ENCODE measurements at regions not wholly inside any gene's neighbourhood (a gene's known extent, or its start where the extent isn't known, plus 50 kb on each side); places are given as distances from the start of the nearest gene placed in this dataset.
A peak's percentile ranks its signal among the peaks of the same experiment; 100 is the strongest.

DNA sequence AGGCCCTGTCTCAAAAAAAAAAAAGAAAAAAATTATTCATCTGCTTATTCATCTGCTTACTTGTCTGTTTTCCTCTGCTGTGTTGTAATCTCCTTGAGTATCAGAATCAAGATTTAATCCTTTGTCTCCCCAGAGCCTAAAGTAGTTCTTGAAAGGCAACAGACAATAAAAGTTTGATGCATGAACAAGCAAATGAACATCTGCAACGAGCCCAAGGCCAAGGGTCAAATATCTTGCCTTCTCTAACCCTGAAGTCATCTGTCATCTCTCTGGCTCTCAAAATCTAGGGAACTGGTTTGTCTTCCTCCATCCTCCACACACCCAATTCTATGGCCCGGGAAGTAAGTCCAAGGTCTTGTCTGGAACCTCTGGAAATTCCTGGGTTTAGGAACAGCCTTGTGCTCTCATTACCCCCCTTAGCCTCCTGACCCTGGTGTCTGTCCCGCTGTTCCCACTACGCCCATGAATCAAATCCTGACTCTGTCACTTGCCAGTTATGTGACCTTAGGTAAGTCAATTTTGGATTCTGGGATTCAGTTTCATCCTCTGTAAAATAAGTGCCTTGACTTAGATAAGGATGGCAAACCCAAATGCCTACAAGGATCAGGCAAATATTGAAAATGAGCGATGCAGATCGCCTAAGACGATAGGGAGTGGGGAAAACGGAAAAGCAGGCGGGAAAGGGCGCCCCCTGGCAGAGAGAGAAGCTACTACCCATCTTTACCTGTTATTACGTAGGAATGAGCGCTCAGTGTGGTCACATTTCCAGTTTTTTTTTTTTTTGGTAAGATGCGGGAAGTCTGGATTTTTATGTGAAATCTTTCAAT is 102.7 kb upstream of the DHX15 start:
- intact Hi-C loops (cut with micrococcal nuclease), result loop anchor here (2.0 to 10.0 kb wide), 2 partner anchors 104 to 212 kb away; no protein-coding TSS in a partner anchor
- POLR2A ChIA-PET (ENCODE audit: unreplicated experiment), result no interaction called here
- Histone ChIP-seq H4K91ac (ENCODE audit: insufficient read depth, low read depth, low read length) (no peak overlapping the region), H3K36me3 (ENCODE audit: control insufficient read depth, insufficient read depth, low read length) (no peaks in the 10 kb centered on the region), H3K4ac (ENCODE audit: low read depth, low read length) (no peak overlapping the region), H2BK120ac (ENCODE audit: low read depth, low read length) (no peak overlapping the region), H3K4me3 (ENCODE audit: insufficient read depth, low read depth, low read length) (no peak overlapping the region), H3K4me2 (ENCODE audit: low read depth, low read length) (no peak overlapping the region), H2BK15ac (ENCODE audit: low read depth, low read length) (no peak overlapping the region), H3K9ac (ENCODE audit: low read depth, low read length) (no peak overlapping the region), H3K23ac (ENCODE audit: low read depth, low read length) (no peak overlapping the region), H2AK5ac (ENCODE audit: low read depth, low read length) (no peak overlapping the region), H2BK5ac (ENCODE audit: low read depth, low read length, poor library complexity, severe bottlenecking) (no peak overlapping the region), H4K20me1 (ENCODE audit: insufficient read depth, low read length) (no peaks in the 10 kb centered on the region), H4K5ac (ENCODE audit: low read depth, low read length) (no peak overlapping the region; the same call in 1 of the 2 replicates), H2BK20ac (ENCODE audit: low read depth, low read length) (no peak overlapping the region), H3K79me1 (ENCODE audit: low read depth in 1 of 2, low read length in 2 of 2) (no peaks in the 10 kb centered on the region), H2AFZ (replicated peaks; ENCODE audit: low read length, poor library complexity) (no peak overlapping the region), H3K18ac (ENCODE audit: low read depth, low read length) (peak overlapping the region; percentile 46; the same call in 1 of the 2 replicates), H3K9me1 (ENCODE audit: insufficient read depth, low read length) (no peaks in the 10 kb centered on the region), H3K14ac (replicated peaks; ENCODE audit: low read depth, low read length) (no peak overlapping the region), H3K4me1 (ENCODE audit: control insufficient read depth, insufficient read depth, low read length) (peaks cover 3% of the 10 kb centered on the region; the same call in 1 of the 2 replicates), H3K27me3 (ENCODE audit: control insufficient read depth, insufficient read depth, low read length) (peaks cover 7% of the 10 kb centered on the region), H3K9me3 (ENCODE audit: control insufficient read depth, insufficient read depth, low read length) (no peaks in the 10 kb centered on the region), H3K27ac (ENCODE audit: insufficient read depth, low read length) (no peak overlapping the region), H4K8ac (ENCODE audit: low read depth in 2 of 2, low read length in 2 of 2) (no peak overlapping the region), H3K56ac (ENCODE audit: extremely low read depth, insufficient read depth, low read length) (no peak overlapping the region), H2AK9ac (replicated peaks; ENCODE audit: low read depth, low read length, poor library complexity) (peak overlapping the region; percentile 48)
- in situ Hi-C loops (cut with MboI; ENCODE audit: low sequenced_read_pairs), result loop anchor here (25.0 kb wide), 1 partner anchor 200 kb away; no protein-coding TSS in a partner anchor
- no CpG with 5 or more reads among the region's 13 CpGs for WGBS, 2 experiments (ENCODE audit: extremely low coverage in 2 of 2, insufficient read length in 1 of 2)
- TF ChIP-seq SMC3 (IDR thresholded peaks at IDR 0.05; ENCODE audit: low read depth, low read length) (peak; percentile 26; the same call in 1 of the 2 replicates), ELK1 (IDR thresholded peaks at IDR 0.05; ENCODE audit: borderline replicate concordance, low read depth, low read length) (no peak), RFX5 (IDR thresholded peaks at IDR 0.05; ENCODE audit: low read depth, low read length) (no peak), NFE2L2 (IDR thresholded peaks at IDR 0.05; ENCODE audit: low read depth, low read length) (no peak), RAD21 (IDR thresholded peaks at IDR 0.05; ENCODE audit: low read length) (peak; percentile 48)
- TF ChIP-seq, protein P1, sequence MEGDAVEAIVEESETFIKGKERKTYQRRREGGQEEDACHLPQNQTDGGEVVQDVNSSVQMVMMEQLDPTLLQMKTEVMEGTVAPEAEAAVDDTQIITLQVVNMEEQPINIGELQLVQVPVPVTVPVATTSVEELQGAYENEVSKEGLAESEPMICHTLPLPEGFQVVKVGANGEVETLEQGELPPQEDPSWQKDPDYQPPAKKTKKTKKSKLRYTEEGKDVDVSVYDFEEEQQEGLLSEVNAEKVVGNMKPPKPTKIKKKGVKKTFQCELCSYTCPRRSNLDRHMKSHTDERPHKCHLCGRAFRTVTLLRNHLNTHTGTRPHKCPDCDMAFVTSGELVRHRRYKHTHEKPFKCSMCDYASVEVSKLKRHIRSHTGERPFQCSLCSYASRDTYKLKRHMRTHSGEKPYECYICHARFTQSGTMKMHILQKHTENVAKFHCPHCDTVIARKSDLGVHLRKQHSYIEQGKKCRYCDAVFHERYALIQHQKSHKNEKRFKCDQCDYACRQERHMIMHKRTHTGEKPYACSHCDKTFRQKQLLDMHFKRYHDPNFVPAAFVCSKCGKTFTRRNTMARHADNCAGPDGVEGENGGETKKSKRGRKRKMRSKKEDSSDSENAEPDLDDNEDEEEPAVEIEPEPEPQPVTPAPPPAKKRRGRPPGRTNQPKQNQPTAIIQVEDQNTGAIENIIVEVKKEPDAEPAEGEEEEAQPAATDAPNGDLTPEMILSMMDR (conservative IDR thresholded peaks at IDR 0.05; ENCODE audit: low read depth, low read length), result peak; percentile 35
- no TSS peak for BruUV-seq (replicated peaks)
- ATAC-seq (ENCODE audit: low read depth) (no peak), DNase-seq (no peak)
- CTCF ChIA-PET, result interaction anchor here (0.6 kb wide), 2 partner anchors 30 to 160 kb away, joined by 3 to 5 read pairs; no protein-coding TSS in a partner anchor
- dilution Hi-C loops (cut with HindIII; ENCODE audit: low sequenced_read_pairs, unreplicated experiment), result no loop called here

Measured in IMR-90 (cell line).